ENCODE measurements at regions not wholly inside any gene's neighbourhood (a gene's known extent, or its start where the extent isn't known, plus 50 kb on each side); places are given as distances from the start of the nearest gene placed in this dataset.

DNA sequence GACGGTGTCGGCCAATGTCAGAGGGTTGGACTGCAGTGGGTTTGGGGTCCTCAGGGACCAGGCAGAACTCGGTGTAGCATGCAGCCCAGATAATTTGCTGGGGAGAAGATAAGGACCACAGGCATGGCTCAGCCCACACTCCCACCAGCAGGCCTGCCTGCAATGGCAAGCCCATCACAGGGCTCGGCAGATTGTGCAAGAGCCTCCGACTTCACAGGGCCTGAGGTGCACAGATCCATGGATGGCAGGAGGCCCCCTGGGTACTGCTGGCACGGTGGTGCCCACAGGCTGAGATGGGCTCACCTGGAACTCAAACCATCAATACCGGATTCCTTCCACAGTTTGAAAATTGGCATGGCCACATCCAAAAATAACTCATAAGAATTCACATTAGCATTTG is 180.3 kb downstream of the TTLL2 start:
- TF ChIP-seq, protein P1, sequence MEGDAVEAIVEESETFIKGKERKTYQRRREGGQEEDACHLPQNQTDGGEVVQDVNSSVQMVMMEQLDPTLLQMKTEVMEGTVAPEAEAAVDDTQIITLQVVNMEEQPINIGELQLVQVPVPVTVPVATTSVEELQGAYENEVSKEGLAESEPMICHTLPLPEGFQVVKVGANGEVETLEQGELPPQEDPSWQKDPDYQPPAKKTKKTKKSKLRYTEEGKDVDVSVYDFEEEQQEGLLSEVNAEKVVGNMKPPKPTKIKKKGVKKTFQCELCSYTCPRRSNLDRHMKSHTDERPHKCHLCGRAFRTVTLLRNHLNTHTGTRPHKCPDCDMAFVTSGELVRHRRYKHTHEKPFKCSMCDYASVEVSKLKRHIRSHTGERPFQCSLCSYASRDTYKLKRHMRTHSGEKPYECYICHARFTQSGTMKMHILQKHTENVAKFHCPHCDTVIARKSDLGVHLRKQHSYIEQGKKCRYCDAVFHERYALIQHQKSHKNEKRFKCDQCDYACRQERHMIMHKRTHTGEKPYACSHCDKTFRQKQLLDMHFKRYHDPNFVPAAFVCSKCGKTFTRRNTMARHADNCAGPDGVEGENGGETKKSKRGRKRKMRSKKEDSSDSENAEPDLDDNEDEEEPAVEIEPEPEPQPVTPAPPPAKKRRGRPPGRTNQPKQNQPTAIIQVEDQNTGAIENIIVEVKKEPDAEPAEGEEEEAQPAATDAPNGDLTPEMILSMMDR (IDR thresholded peaks at IDR 0.05) = no peak
- TF ChIP-seq POLR2A (IDR thresholded peaks at IDR 0.05) = no peak
